ENCODE measurements at regions not wholly inside any gene's neighbourhood (a gene's known extent, or its start where the extent isn't known, plus 50 kb on each side); places are given as distances from the start of the nearest gene placed in this dataset.

DNA sequence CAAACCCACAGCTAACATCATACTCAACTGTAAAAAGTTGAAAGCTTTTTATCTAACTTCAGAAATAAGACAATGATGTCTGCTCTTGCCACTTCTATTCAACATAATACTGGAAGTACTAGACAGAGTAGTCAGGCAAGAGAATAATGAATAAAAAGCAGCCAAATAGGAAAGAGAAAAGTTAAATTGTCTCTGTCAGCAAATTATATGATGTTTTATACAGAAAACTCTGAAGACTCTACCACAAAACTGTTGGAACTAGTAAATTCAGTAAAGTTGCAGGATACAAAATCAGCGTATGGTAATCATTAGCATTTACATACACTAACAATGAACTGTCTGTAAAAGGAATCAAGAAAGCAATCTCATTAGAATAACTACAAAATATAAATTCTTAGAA lies 752.9 kb upstream of the CT83 start:
- no peaks in the 10 kb centered on the region for H3K4me1 ChIP-seq (ENCODE audit: insufficient read depth, low read length)
- Mint-ChIP-seq H3K4me3 (no peak overlapping the region), H3K4me1 (ENCODE audit: low read depth) (no peaks in the 10 kb centered on the region), H3K27me3 (no peaks in the 10 kb centered on the region), H3K9me3 (no peaks in the 10 kb centered on the region), H3K27ac (no peak overlapping the region), H3K36me3 (ENCODE audit: low read depth) (no peaks in the 10 kb centered on the region)
- intact Hi-C loops (cut with DNase I, micrococcal nuclease): no loop called here
- ATAC-seq (ENCODE audit: poor library complexity) (no peak), DNase-seq (no peak)
- no peaks in the 10 kb centered on the region for H3K27me3 ChIP-seq (ENCODE audit: control insufficient read depth in 1 of 2, insufficient read depth in 2 of 2, low read length in 2 of 2)
- no peak overlapping the region for H3K27ac ChIP-seq (ENCODE audit: low read depth in 1 of 2, low read length in 2 of 2)
- H3K36me3 ChIP-seq (ENCODE audit: insufficient read depth, low read length): no peaks in the 10 kb centered on the region
- no peak overlapping the region for H3K4me3 ChIP-seq (ENCODE audit: low read length)
- ChIA-PET CTCF (no interaction called here), POLR2A (no interaction called here)
- H3K9me3 ChIP-seq (ENCODE audit: control insufficient read depth in 1 of 2, insufficient read depth in 1 of 2, low read length in 2 of 2): no peaks in the 10 kb centered on the region
- TF ChIP-seq, protein P1, sequence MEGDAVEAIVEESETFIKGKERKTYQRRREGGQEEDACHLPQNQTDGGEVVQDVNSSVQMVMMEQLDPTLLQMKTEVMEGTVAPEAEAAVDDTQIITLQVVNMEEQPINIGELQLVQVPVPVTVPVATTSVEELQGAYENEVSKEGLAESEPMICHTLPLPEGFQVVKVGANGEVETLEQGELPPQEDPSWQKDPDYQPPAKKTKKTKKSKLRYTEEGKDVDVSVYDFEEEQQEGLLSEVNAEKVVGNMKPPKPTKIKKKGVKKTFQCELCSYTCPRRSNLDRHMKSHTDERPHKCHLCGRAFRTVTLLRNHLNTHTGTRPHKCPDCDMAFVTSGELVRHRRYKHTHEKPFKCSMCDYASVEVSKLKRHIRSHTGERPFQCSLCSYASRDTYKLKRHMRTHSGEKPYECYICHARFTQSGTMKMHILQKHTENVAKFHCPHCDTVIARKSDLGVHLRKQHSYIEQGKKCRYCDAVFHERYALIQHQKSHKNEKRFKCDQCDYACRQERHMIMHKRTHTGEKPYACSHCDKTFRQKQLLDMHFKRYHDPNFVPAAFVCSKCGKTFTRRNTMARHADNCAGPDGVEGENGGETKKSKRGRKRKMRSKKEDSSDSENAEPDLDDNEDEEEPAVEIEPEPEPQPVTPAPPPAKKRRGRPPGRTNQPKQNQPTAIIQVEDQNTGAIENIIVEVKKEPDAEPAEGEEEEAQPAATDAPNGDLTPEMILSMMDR (IDR thresholded peaks at IDR 0.05): no peak

DNA sequence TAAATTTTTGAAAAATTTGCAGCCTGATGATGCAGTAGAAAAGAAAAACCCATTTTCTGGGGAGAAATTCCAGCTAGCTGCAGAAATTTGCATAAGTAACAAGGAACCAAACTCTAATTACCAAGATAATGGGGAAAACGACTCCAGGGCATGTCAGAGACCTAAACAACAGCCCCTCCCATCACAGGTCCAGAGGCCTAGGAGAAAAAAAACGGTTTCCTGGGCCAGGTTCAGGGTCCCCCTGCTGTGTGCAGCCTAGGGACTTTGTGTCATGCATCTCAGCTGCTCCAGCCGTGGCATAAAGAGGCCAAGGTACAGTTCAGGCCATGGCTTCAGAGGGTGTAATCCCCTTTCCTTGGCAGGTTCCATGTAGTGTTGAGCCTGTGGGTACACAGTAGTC lies 733.7 kb upstream of the CT83 start:
- no peak for DNase-seq
- intact Hi-C loops (cut with DNase I, micrococcal nuclease): no loop called here
- no peak overlapping the region for H3K27ac Mint-ChIP-seq
- H3K4me1 Mint-ChIP-seq (ENCODE audit: low read depth): no peaks in the 10 kb centered on the region
- CTCF ChIA-PET: no interaction called here
- Histone ChIP-seq H3K27ac (ENCODE audit: low read depth in 1 of 2, low read length in 2 of 2) (no peak overlapping the region), H3K4me1 (ENCODE audit: insufficient read depth, low read length) (no peaks in the 10 kb centered on the region), H3K27me3 (ENCODE audit: control insufficient read depth in 1 of 2, insufficient read depth in 2 of 2, low read length in 2 of 2) (no peaks in the 10 kb centered on the region), H3K4me3 (ENCODE audit: low read length) (no peak overlapping the region), H3K9me3 (ENCODE audit: control insufficient read depth in 1 of 2, insufficient read depth in 1 of 2, low read length in 2 of 2) (peaks cover 0 to 4% of the 10 kb centered on the region in 2 experiments), H3K36me3 (ENCODE audit: insufficient read depth, low read length) (no peaks in the 10 kb centered on the region)
- TF ChIP-seq, protein P1 (IDR thresholded peaks at IDR 0.05): no peak
- no peaks in the 10 kb centered on the region for H3K27me3 Mint-ChIP-seq
- POLR2A ChIA-PET: no interaction called here
- no peak for ATAC-seq (ENCODE audit: poor library complexity)
- H3K36me3 Mint-ChIP-seq (ENCODE audit: low read depth): no peaks in the 10 kb centered on the region
- no peaks in the 10 kb centered on the region for H3K9me3 Mint-ChIP-seq
- no peak overlapping the region for H3K4me3 Mint-ChIP-seq

DNA sequence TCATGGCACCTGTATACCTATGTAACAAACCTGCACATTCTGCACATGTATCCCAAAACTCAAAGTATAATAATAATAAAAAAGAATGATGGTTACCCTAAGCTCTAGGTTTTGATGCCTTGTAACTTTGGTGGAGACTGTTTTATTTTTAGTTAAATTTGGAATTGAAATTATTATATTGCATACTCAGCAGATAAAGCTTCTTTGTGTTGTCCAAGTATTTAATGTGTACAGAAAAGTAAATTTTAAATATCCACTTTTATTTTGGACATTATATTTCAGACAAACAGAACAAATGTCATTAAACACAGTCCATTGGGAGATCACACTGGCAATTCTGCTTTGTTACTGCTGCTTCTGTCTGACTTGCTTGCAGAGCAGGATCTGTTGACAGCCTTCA lies 684.5 kb upstream of the CT83 start:
- DNase-seq (no peak), ATAC-seq (ENCODE audit: poor library complexity) (no peak)
- intact Hi-C loops (cut with DNase I, micrococcal nuclease): no loop called here
- no peak overlapping the region for H3K4me3 Mint-ChIP-seq
- H3K9me3 Mint-ChIP-seq: peaks cover 4% of the 10 kb centered on the region
- H3K4me1 Mint-ChIP-seq (ENCODE audit: low read depth): no peaks in the 10 kb centered on the region
- POLR2A ChIA-PET: no interaction called here
- Histone ChIP-seq H3K36me3 (ENCODE audit: insufficient read depth, low read length) (no peaks in the 10 kb centered on the region), H3K4me1 (ENCODE audit: insufficient read depth, low read length) (no peaks in the 10 kb centered on the region), H3K27me3 (ENCODE audit: control insufficient read depth in 1 of 2, insufficient read depth in 2 of 2, low read length in 2 of 2) (no peaks in the 10 kb centered on the region), H3K9me3 (ENCODE audit: control insufficient read depth in 1 of 2, insufficient read depth in 1 of 2, low read length in 2 of 2) (no peaks in the 10 kb centered on the region), H3K27ac (ENCODE audit: low read depth in 1 of 2, low read length in 2 of 2) (no peak overlapping the region), H3K4me3 (ENCODE audit: low read length) (no peak overlapping the region)
- no peaks in the 10 kb centered on the region for H3K36me3 Mint-ChIP-seq (ENCODE audit: low read depth)
- CTCF ChIA-PET: no interaction called here
- no peaks in the 10 kb centered on the region for H3K27me3 Mint-ChIP-seq
- TF ChIP-seq, protein P1 (IDR thresholded peaks at IDR 0.05): no peak
- no peak overlapping the region for H3K27ac Mint-ChIP-seq

All from CD4-positive, alpha-beta T cell (primary cell).